K562 (cell line): ENCODE measurements at regions not wholly inside any gene's neighbourhood (a gene's known extent, or its start where the extent isn't known, plus 50 kb on each side); places are given as distances from the start of the nearest gene placed in this dataset.

Source experiments
- CREB1 ChIP-seq, 2 experiments: sonication (generic) in 1 of 2; formaldehyde crosslinking in 1 of 2; IDR thresholded peaks; 2 replicates each; pipeline versions ENCODE4 v1.6.1 to v1.8.0; 2012 to 2022; ENCODE audit warnings: inconsistent platforms in 1 of 2, mild to moderate bottlenecking in 1 of 2, missing genetic modification reagents in 1 of 2, moderate library complexity in 1 of 2
- JUN ChIP-seq, 2 experiments: sonication (generic) in 1 of 2; formaldehyde crosslinking in 1 of 2; IDR thresholded peaks; 2 replicates each; pipeline versions ENCODE4 v1.6.1 to v1.8.0; 2012 to 2022; ENCODE audit warnings: borderline replicate concordance in 2 of 2, mild to moderate bottlenecking in 2 of 2, improper control_type of control experiment in 1 of 2, low read depth in 1 of 2, low read length in 1 of 2, missing genetic modification reagents in 1 of 2
- KLF1 ChIP-seq: fragments of 450-650 bp; IDR thresholded peaks from 2 replicates; pipeline ENCODE4 v1.6.1; 2016; ENCODE audit warnings: missing genetic modification characterization, missing compliant biosample characterization
- ZBTB12 ChIP-seq: fragments of 250-450 bp; sonication (Bioruptor Pico); IDR thresholded peaks from 2 replicates; pipeline ENCODE4 v1.4.0; 2020
- ZNF175 ChIP-seq: fragments of 200-800 bp; sonication (Bioruptor generic); IDR thresholded peaks from 2 replicates; pipeline ENCODE4 v1.6.1; 2016; ENCODE audit warnings: low read depth, mild to moderate bottlenecking, missing genetic modification characterization, missing compliant biosample characterization
- TF ChIP-seq, protein P1 (sequence below): fragments of 250-450 bp; sonication (Bioruptor Pico); IDR thresholded peaks from 2 replicates; pipeline ENCODE4 v1.8.0; 2022; ENCODE audit warnings: moderate library complexity, mild to moderate bottlenecking, inconsistent platforms

- TF ChIP-seq, protein P1, sequence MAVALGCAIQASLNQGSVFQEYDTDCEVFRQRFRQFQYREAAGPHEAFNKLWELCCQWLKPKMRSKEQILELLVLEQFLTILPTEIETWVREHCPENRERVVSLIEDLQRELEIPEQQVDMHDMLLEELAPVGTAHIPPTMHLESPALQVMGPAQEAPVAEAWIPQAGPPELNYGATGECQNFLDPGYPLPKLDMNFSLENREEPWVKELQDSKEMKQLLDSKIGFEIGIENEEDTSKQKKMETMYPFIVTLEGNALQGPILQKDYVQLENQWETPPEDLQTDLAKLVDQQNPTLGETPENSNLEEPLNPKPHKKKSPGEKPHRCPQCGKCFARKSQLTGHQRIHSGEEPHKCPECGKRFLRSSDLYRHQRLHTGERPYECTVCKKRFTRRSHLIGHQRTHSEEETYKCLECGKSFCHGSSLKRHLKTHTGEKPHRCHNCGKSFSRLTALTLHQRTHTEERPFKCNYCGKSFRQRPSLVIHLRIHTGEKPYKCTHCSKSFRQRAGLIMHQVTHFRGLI (CRISPR knock-in tag) = peak; percentile 69; the same call in 1 of the 2 replicates
- 0 out of 2 replicates have a peak, but pooled peaks have one; percentile 46 for TF ChIP-seq JUN (IDR thresholded peaks at IDR 0.05; ENCODE audit: borderline replicate concordance, low read depth, low read length)
- TF ChIP-seq JUN (CRISPR knock-in tag; IDR thresholded peaks at IDR 0.05; ENCODE audit: borderline replicate concordance) = no peak
- TF ChIP-seq ZNF175 (CRISPR knock-in tag) = peak; percentile 79
- TF ChIP-seq ZBTB12 (CRISPR knock-in tag) = peak; percentile 63
- peak; percentile 52; the same call in 1 of the 2 replicates for TF ChIP-seq CREB1 (IDR thresholded peaks at IDR 0.05)
- peak; percentile 84 for TF ChIP-seq CREB1 (CRISPR knock-in tag; IDR thresholded peaks at IDR 0.05)
- TF ChIP-seq KLF1 (tag) = no peak
- TF ChIP-seq, all 486 proteins: peak for 36
Observed at GRCh38 chr12:9340422-9341259, 132.4 kb upstream of the PZP start (continued).
